GM11168 (cell line): ENCODE measurements at regions not wholly inside any gene's neighbourhood (a gene's known extent, or its start where the extent isn't known, plus 50 kb on each side); places are given as distances from the start of the nearest gene placed in this dataset.
"Not testable (repeated sequence)": the region's sequence is repeated elsewhere in the genome, so short reads cannot be mapped to it uniquely, and the experiment has no call there.

Experiments
- in situ Hi-C: fragments of 300-500 bp; cut with MboI; formaldehyde crosslinking; loops from one replicate; pipeline ENCODE4 v1.12.0; 2022; ENCODE audit warnings: low sequenced_read_pairs; ENCODE audit not compliant: unreplicated experiment

DNA sequence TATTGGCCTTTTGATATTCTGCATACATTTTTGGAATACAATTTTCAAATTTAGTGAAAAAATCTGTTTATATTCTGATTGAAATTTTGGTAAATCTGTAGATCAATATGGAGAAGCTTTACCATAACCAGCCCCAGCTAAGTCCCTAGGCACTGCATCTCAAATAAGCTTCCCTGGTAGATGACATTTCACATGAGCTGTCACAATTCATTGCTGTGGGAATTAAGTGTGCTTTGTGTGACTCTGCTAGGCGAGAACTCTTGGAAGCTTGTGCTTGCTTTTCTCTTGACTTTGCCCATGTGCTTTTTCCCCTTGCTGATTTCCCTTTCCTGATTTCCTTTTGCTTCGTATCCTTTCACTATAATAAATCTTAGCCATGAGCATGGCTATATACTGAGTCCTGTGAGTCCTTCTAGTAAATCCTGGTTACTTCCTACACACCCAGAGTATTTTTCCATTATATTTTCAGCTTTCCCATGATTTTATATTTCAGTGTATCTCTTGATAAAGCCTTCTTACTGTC, 166.5 kb upstream of the MMS22L start:
- in situ Hi-C loops: no loop called here

DNA sequence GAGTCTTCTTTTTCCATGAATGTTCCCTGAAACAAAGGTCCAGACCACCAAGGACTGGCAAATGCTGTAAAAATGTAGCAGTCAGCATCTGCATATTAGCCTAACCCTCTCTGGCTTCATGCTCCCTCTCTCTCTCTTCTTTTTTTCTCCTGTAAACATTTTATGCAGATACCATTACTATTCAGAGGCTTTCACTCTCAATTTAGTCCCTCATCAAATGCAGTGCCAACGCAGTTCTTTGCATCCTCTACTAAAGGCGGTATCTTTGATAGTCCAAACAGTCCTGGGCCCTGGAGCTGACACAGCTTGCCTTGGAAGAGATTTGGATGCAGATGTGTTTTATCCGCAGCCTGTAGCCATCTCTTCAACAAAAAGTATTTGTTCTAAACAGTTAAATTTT, 167.1 kb upstream of the MMS22L start:
- in situ Hi-C loops: no loop called here

GRCh38 chr6:97456070-97456469, 173.1 kb upstream of the MMS22L start:
- in situ Hi-C loops: no loop called here

GRCh38 chr6:97459535-97459934, 176.5 kb upstream of the MMS22L start:
- in situ Hi-C loops: no loop called here

GRCh38 chr6:97459986-97460385, 177.0 kb upstream of the MMS22L start:
- in situ Hi-C loops: no loop called here

GRCh38 chr6:97460394-97461080, 177.5 kb upstream of the MMS22L start:
- in situ Hi-C loops: no loop called here

DNA sequence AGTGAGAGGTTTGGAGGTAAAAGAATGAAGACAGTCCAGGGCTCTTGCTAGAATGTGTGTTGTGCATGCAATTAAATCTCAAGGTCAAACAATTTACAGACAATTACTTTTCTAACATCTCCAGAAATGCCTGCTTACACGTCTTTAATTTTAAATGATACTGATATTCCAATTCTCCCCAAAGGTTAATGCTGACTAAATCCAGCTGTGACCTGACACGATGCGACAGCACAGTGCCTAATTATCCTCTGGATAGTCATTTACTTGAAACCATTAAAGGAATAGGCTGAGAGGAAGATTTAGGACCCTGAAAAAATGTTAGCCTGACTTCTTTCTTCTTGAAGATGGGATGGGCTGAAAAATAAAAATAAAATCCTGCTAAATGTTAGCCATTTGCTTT, 178.2 kb upstream of the MMS22L start:
- in situ Hi-C loops: no loop called here

DNA sequence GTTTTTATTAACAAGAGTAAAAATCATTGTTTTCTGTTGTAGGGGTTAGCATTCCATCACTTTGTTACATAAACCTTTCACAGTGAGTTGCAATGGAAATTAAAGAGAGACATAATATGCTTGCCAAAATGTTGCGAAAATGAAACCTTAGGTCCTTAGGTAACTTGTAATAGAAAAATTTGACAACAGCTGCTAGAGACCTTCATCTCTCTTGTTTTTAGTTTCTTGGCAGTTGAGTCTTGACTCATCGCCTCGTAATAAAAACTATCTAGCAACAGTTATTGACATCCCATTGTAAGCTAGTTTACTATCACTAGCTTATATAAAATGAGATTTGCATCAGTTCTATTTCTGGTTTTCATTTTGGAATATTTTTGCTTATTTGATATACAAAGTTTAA, 179.0 kb upstream of the MMS22L start:
- in situ Hi-C loops: no loop called here

DNA sequence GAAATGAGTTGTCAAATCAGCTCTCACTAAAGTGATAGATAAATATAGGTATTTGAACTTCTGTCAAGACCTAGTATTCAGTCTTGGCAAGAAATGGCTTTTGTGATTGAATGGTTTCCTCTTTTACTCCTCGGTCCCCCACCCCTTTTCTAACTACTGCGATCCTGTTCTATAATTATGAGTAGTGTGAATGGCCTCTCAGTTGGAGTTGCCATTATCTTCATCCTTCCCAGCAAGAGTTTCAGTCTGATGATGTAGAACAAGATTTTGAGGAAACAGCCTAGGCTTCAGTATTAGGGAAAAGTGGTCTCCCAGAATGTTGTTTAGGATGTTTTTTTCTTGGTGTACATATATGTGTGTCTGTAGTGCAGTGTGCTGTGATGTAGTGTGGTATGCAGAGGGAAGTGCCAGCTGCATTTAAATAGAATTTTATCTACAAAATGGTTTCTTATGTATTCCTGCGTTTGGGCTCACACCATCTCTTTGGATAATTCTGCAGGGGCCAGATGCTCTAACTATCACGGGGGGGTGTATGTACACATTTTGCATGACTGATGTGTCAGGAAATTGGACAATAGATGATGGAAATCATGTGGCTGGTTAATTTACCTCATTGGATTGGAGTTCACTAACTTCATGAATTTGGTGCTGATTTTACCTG, 180.1 kb upstream of the MMS22L start:
- in situ Hi-C loops: no loop called here

- in situ Hi-C loops: no loop called here
Measured at GRCh38 chr6:97465877-97466561, 183.0 kb upstream of the MMS22L start.

GRCh38 chr6:97468981-97469380, 186.0 kb upstream of the MMS22L start:
- in situ Hi-C loops: no loop called here

DNA sequence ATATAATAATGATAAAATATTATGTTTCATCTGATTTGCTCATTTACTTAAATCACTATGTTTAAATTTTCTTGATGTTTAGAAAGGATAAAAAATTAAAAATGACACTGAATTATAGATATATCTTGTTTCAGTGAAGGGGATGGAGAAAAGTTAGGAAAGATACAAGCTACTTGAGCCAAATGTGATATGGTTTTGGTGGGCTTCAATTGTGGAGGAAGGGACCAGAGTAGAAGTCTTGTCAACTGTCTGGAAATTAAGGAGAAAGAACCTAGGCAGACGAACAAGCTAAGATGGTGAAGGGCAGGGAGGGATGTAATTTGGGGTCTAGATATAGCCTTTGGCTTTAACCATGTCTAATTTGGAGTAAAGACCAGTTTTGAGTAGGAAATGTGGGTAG, 186.4 kb upstream of the MMS22L start:
- in situ Hi-C loops: no loop called here

DNA sequence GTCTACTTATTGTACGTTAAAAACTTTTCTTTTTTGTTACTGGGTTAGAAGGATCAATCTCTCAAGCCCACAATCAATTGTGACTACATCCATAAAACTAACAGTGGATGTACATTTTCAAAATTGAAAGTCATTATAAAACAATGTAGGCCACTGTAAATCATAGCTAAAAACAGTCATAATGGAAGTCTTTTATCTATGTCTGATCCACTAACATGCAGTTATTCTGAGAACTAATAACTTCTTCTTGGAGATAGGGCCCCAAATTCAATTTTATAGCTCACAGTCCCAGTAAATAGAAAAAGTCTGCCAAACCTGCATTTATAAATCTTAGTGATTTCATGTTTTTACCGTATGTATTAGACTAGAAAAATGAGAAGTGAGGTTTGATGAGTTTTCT, 187.3 kb upstream of the MMS22L start:
- in situ Hi-C loops: no loop called here

DNA sequence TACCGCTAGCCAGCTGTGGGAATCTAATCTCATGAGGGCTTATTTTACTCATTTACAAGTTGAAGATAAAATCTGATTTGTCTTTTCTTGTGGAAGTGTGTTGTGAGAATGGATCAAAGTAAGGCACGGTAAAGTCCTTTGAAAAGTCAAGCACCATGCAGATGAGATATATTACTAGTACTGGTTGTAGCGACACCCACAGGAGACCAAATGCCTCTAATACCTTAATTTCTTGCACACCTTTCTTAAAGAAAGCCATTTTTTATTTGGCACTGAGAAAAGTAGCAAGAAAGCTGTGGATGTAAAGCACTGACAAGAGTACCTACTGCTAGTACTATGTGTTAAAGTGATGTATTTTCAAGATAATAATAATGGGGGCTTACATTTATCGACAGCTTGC, 191.0 kb upstream of the MMS22L start:
- in situ Hi-C loops: no loop called here

DNA sequence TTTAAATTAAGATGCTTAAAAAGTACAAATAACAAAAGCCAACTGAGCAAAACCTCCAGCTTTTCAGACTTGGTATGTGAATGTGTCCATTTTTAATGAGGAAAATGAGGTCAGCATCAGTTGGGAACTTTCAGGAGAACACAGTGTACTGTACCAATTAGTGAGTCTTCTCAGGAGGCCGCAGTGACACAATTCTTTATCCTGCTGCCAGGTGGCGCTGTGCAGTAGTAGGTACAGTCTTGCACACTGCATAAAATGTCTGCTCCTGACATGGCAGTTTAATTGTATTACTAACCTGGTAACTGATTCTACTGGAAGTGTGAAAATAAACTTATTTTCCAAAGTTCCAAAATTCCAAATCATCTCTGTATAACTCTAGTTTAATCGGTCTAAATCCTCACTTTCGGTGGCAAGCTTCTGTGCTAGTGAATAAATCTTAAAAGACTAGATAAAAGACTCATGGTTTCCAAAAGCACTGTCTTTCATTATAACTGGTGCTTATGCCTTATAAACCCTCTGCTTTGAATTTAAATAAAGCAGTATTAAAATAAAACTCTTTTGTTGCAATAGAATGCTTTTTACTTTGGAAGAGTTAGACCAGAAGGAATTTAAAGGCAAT, 214.8 kb upstream of the MMS22L start:
- in situ Hi-C loops: no loop called here

GRCh38 chr6:97501853-97502252, 218.8 kb upstream of the MMS22L start:
- in situ Hi-C loops: no loop called here

DNA sequence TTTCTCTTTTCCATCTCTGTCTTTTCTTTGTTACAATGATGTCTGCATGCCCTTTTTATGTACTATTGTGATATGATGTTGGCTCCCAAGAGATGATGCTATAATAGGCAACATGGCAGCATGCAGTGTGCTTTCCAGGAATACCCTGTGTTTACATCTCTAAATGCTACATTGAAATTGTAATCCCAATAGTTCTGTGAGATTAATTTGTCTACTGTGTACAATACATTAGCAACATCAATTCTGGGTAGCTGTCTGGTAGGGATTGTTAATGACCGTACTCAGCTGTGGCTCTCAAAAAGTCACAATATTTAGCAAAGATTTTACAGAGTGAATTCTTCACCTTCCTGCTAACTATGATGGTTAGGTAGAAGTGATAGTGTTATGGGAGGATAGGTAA, 225.6 kb upstream of the MMS22L start:
- in situ Hi-C loops: no loop called here

DNA sequence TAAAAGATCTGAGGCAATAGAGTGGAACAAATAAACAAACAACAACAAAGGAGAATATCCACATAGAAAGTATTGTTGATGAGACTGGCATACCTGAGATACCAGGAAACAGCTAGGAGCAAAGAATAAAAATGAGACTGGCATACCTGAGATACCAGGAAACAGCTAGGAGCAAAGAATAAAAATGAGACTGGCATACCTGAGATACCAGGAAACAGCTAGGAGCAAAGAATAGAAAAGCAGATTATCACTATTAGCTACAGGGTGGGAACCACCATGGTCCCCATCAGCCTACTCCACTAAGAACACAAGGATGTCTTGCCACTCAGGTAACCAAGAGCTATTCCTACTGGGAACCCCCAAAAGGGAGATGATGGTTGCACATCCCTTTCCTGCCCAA, 230.2 kb upstream of the MMS22L start:
- in situ Hi-C loops: not testable (repeated sequence)

- in situ Hi-C loops: no loop called here
Measured at GRCh38 chr6:97524811-97525210, 241.8 kb upstream of the MMS22L start.

- in situ Hi-C loops: no loop called here
Measured at GRCh38 chr6:97535800-97536199, 252.8 kb upstream of the MMS22L start.

- in situ Hi-C loops: no loop called here
Measured at GRCh38 chr6:97548354-97548753, 265.3 kb upstream of the MMS22L start.
